WERI-Rb-1 (cell line): ENCODE measurements at regions not wholly inside any gene's neighbourhood (a gene's known extent, or its start where the extent isn't known, plus 50 kb on each side); places are given as distances from the start of the nearest gene placed in this dataset.
"Not testable (repeated sequence)": the region's sequence is repeated elsewhere in the genome, so short reads cannot be mapped to it uniquely, and the experiment has no call there.

ENCODE experiments used
- DNase-seq: peaks from one replicate; pipeline ENCODE4 v3.0.0-alpha.2; 2020
- H3K27ac ChIP-seq: fragments of 250-450 bp; sonication (Bioruptor Pico); 2 replicates; pipeline ENCODE4 v1.5.1; 2020; ENCODE audit warnings: mild to moderate bottlenecking, moderate library complexity
- H3K27me3 ChIP-seq: fragments of 250-450 bp; sonication (Bioruptor Pico); 2 replicates; pipeline ENCODE4 v1.5.1; 2021; ENCODE audit warnings: mild to moderate bottlenecking, low read depth, moderate library complexity; ENCODE audit not compliant: insufficient read depth, severe bottlenecking
- H3K36me3 ChIP-seq: fragments of 250-450 bp; sonication (Bioruptor Pico); 2 replicates; pipeline ENCODE4 v1.5.1; 2020; ENCODE audit warnings: mild to moderate bottlenecking, moderate library complexity
- H3K4me3 ChIP-seq: 2 replicates; pipeline ENCODE4 v1.5.1; 2011; ENCODE audit warnings: low read depth, mild to moderate bottlenecking, control low read depth, low read length
- H3K9me3 ChIP-seq: fragments of 250-450 bp; sonication (Bioruptor Pico); 2 replicates; pipeline ENCODE4 v1.5.1; 2021; ENCODE audit warnings: mild to moderate bottlenecking, moderate library complexity; ENCODE audit not compliant: severe bottlenecking
- CTCF ChIP-seq: IDR thresholded peaks from 2 replicates; pipeline ENCODE4 v1.5.1; 2011; ENCODE audit warnings: low read depth, mild to moderate bottlenecking, control low read depth, inconsistent platforms, low read length

- no peak overlapping the region for H3K4me3 ChIP-seq
- no peak overlapping the region for H3K27ac ChIP-seq
- no peaks in the 10 kb centered on the region for H3K27me3 ChIP-seq
- no peaks in the 10 kb centered on the region for H3K36me3 ChIP-seq
- DNase-seq = no peak
- TF ChIP-seq CTCF = no peak
- H3K9me3 ChIP-seq = peaks cover 2% of the 10 kb centered on the region
Observed at GRCh38 chr5:112514111-112514510, 95.0 kb upstream of the EPB41L4A start.

GRCh38 chr5:112520474-112520873, 101.4 kb upstream of the EPB41L4A start:
- not testable (repeated sequence) for H3K36me3 ChIP-seq, H3K9me3 ChIP-seq, H3K27me3 ChIP-seq, H3K27ac ChIP-seq, DNase-seq, H3K4me3 ChIP-seq

GRCh38 chr5:112522891-112523673, 104.0 kb upstream of the EPB41L4A start:
- H3K36me3 ChIP-seq, H3K9me3 ChIP-seq, H3K27me3 ChIP-seq, H3K4me3 ChIP-seq: not testable (repeated sequence)
- peak overlapping the region; percentile 67 for H3K27ac ChIP-seq
- DNase-seq = peak; percentile 82

- peak overlapping the region; percentile 67 for H3K27ac ChIP-seq
- H3K27me3 ChIP-seq, H3K36me3 ChIP-seq, H3K4me3 ChIP-seq, DNase-seq, H3K9me3 ChIP-seq: not testable (repeated sequence)
Observed at GRCh38 chr5:112523674-112524263, 104.7 kb upstream of the EPB41L4A start.

- Histone ChIP-seq H3K27me3 (no peaks in the 10 kb centered on the region), H3K27ac (no peak overlapping the region), H3K36me3 (no peaks in the 10 kb centered on the region), H3K4me3 (no peak overlapping the region), H3K9me3 (peaks cover 2% of the 10 kb centered on the region)
- DNase-seq = no peak
- no peak for TF ChIP-seq CTCF
Observed at GRCh38 chr5:112525217-112525616, 106.1 kb upstream of the EPB41L4A start.

GRCh38 chr5:112528928-112529327, 109.9 kb upstream of the EPB41L4A start:
- Histone ChIP-seq H3K36me3 (no peaks in the 10 kb centered on the region), H3K4me3 (no peak overlapping the region), H3K27me3 (no peaks in the 10 kb centered on the region), H3K9me3 (no peaks in the 10 kb centered on the region), H3K27ac (no peak overlapping the region)
- no peak for TF ChIP-seq CTCF
- DNase-seq = no peak

GRCh38 chr5:112529525-112529924, 110.4 kb upstream of the EPB41L4A start:
- Histone ChIP-seq H3K27ac (no peak overlapping the region), H3K36me3 (no peaks in the 10 kb centered on the region), H3K27me3 (no peaks in the 10 kb centered on the region), H3K4me3 (no peak overlapping the region), H3K9me3 (no peaks in the 10 kb centered on the region)
- TF ChIP-seq CTCF = peak; percentile 45
- DNase-seq = no peak
